Prostate gland (tissue), 2 donors: ENCODE measurements at regions not wholly inside any gene's neighbourhood (a gene's known extent, or its start where the extent isn't known, plus 50 kb on each side); places are given as distances from the start of the nearest gene placed in this dataset.

ENCODE experiments used
- CTCF ChIP-seq, 4 experiments: fragments of 200-600 bp in 2 of 4; fragments of 450-650 bp in 2 of 4; sonication (generic) in 2 of 4; IDR thresholded peaks; 1 replicate in 3 of 4; 2 replicates in 1 of 4; pipeline ENCODE4 v1.5.1; 2016 to 2019; ENCODE audit warnings: antibody characterized with exemption in 4 of 4, mild to moderate bottlenecking in 2 of 4, moderate library complexity in 2 of 4
- POLR2A ChIP-seq: fragments of 450-650 bp; IDR thresholded peaks from one replicate; pipeline ENCODE4 v1.6.1; 2016; ENCODE audit warnings: antibody characterized with exemption, mild to moderate bottlenecking
- POLR2AphosphoS5 ChIP-seq: sonication (generic); formaldehyde crosslinking; IDR thresholded peaks from one replicate; pipeline ENCODE4 v1.6.1; 2017; ENCODE audit warnings: antibody characterized with exemption

- TF ChIP-seq CTCF (IDR thresholded peaks at IDR 0.05): no peak
- no peak for TF ChIP-seq POLR2A
- no peak for TF ChIP-seq POLR2AphosphoS5
Measured at GRCh38 chr11:103585401-103585800, 451.0 kb upstream of the DDI1 start.
